Left kidney (tissue), 1 donor: ENCODE measurements at regions not wholly inside any gene's neighbourhood (a gene's known extent, or its start where the extent isn't known, plus 50 kb on each side); places are given as distances from the start of the nearest gene placed in this dataset.
A peak's percentile ranks its signal among the peaks of the same experiment; 100 is the strongest.

Experiments used
- DNase-seq: peaks from one replicate; pipeline ENCODE4 v3.0.0-alpha.2; 2013

DNA sequence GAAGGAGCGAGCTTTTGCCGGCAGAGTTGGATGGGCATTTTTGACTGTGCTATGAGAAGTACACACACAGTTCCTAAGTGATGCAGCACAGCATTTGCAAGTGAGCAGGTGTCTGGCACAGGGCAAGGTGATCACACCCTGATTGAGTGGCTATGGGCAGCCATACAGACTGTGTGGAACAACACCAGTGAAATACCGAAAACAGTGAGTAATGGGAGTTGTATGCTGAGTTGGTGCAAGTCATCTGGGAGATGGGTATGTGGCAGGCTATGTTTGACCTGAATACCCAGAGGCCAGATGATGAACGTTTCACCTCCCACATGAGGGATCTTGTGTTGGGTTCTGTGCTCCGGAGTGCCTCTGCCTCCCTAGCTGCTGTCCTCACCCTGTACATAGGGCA, 53.5 kb upstream of the TIPARP start:
- DNase-seq: no peak

DNA sequence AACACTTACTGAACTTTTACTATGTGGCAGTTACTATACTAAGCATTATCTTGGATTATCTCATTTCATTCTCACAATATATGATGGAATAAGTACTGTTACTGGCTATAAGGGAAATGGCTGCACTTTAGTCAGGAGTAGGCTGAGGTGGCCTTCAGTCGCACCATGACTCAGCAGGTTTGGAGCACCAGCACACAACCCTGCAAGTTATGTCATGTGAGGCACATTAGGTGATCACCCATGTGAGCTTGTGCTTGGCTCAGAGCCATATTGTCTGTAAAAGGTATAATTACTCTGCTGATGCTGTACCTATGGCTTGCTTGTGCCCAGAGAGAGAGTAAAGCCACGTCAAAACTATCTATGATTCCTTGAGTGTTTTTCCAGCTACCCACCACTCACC, 54.1 kb upstream of the TIPARP start:
- DNase-seq: no peak

GRCh38 chr3:156619376-156619775, 55.0 kb upstream of the TIPARP start:
- no peak for DNase-seq

DNA sequence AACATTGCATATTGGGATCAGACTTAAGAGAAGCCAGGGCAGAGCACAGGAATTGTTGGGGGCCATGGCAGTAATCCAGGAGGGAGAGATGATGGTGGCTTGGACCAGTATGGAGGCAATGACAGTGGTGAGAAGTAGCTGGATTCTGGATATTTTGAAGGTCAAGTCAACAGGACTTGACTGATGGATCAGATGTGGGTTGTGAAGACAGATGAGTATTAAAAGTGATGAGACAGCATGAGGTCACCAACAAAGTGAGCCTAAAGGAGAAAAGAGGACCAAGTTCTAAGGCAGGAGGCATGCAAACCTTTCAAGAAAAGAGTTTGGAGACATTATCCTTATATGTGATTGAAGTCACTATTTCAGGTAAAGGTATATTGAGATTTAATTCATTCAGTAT, 56.6 kb upstream of the TIPARP start:
- no peak for DNase-seq

GRCh38 chr3:156617145-156617544, 57.2 kb upstream of the TIPARP start:
- no peak for DNase-seq

DNA sequence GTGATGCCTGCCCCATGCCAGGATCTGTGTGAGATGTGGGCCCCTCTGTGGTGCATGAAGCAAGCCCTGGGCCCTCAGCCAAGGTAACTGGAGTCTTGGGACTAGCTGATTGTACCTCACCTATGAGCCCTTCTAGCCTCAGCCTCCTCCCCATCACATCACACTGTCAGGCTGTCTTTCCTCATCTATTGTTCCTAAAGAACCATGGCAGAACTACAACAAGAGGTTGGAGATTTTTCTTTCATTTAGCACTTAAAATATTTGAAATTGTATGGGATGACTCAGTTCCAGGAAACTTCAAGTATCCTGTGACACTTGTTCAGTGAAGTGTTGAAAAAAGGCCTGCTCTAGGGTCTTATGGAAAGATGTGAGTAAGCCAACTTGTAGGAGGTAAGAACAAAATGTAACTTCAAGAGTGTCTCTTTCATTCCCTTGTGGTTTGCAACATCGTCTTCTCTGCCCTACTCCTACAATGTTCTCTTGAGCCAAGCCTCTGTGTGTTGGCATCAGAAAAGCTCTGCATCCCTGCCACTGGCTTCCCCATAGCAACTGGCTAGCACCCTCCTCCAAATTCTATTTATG, 58.7 kb upstream of the TIPARP start:
- DNase-seq: no peak

- no peak for DNase-seq
Observed at GRCh38 chr3:156614642-156615511, 59.5 kb upstream of the TIPARP start.

DNA sequence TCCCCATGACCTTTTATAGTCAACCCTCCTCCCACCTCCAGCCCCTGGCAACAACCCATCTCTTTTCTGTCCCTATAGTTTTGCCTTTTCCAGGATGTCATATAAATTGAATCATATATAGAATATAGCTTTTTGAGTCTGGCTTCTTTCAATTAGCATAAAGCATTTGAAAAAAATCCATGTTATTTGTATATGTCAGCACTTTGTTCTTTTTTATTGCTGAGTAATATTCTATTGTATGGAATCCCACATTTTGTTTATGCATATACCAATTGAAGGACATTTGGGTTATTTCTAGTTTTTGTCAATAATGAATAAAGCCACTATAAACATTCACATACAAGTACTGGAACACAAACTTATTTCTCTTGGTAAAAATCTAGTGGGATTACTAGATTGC, 58.0 kb upstream of the SSR3 start:
- DNase-seq: no peak

GRCh38 chr3:156611870-156612494, 57.1 kb upstream of the SSR3 start:
- no peak for DNase-seq

- no peak for DNase-seq
Observed at GRCh38 chr3:156610154-156610553, 55.2 kb upstream of the SSR3 start.

- DNase-seq: no peak
Observed at GRCh38 chr3:156609546-156609945, 54.6 kb upstream of the SSR3 start.

GRCh38 chr3:156608601-156609514, 53.9 kb upstream of the SSR3 start:
- DNase-seq: no peak

DNA sequence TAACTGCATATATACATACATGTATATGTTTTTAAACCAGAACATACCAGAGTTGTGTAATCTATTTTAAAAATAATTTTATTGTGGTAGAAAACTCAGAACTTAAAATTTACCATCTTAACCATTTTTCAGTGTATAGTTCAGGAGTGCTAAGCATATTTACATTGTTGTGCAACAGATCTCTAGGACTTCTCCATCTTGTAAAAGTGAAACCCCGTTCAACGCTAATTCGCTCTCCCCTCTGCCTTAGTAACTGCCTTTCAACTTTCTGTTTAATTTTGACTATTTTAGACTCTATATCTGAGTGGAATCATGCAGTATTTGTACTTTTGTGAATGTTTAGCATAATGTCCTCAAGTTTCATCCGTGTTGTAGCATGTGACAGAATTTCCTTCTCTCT, 51.8 kb upstream of the SSR3 start:
- DNase-seq: no peak

- DNase-seq: peak; percentile 52
Observed at GRCh38 chr3:156605686-156606605, 51.0 kb upstream of the SSR3 start.

- no peak for DNase-seq
Observed at GRCh38 chr3:156604642-156605144, 49.8 kb upstream of the SSR3 start.
